ENCODE measurements at regions not wholly inside any gene's neighbourhood (a gene's known extent, or its start where the extent isn't known, plus 50 kb on each side); places are given as distances from the start of the nearest gene placed in this dataset.

- no peak overlapping the region for H3K4me2 ChIP-seq
- no peaks in the 10 kb centered on the region for H3K36me3 ChIP-seq (replicated peaks in 1 of 2; ENCODE audit: control insufficient read depth in 1 of 2, insufficient read depth in 2 of 2, low read length in 1 of 2)
- no peaks in the 10 kb centered on the region for H3K27me3 ChIP-seq (ENCODE audit: insufficient read depth)
- H3K4me3 ChIP-seq (ENCODE audit: low read depth in 2 of 2, low read length in 1 of 2), result no peak overlapping the region
- ChIA-PET POLR2A (no interaction called here), CTCF (no interaction called here)
- no peak overlapping the region for H3K27ac ChIP-seq (ENCODE audit: low read depth in 2 of 2, low read length in 1 of 2)
- no peaks in the 10 kb centered on the region for H3K9me3 ChIP-seq
- no peaks in the 10 kb centered on the region for H3K4me1 ChIP-seq (ENCODE audit: control insufficient read depth in 1 of 2, insufficient read depth in 2 of 2, low read depth in 1 of 2, low read length in 1 of 2)
- TF ChIP-seq NRF1 (IDR thresholded peaks at IDR 0.05; ENCODE audit: low read depth, low read length) (no peak), FOSL2 (IDR thresholded peaks at IDR 0.05; ENCODE audit: borderline replicate concordance, low read depth) (no peak), FOXM1 (IDR thresholded peaks at IDR 0.05; ENCODE audit: low read depth) (no peak), USF1 (IDR thresholded peaks at IDR 0.05; ENCODE audit: borderline replicate concordance, low read depth) (no peak), TCF12 (IDR thresholded peaks at IDR 0.05) (no peak), FOXJ3 (CRISPR knock-in tag; IDR thresholded peaks at IDR 0.05) (no peak), YY1 (IDR thresholded peaks at IDR 0.05; ENCODE audit: low read depth) (no peak), ZBTB33 (IDR thresholded peaks at IDR 0.05; ENCODE audit: borderline replicate concordance, low read depth) (no peak)
- no peaks in the 10 kb centered on the region for H3K79me2 ChIP-seq (ENCODE audit: insufficient read depth)
- H3K9me2 ChIP-seq, result no peaks in the 10 kb centered on the region
- H4K20me1 ChIP-seq (ENCODE audit: insufficient read depth), result no peaks in the 10 kb centered on the region
- WGBS (ENCODE audit: low lambda C conversion rate), result 26% methylated on average over 4 of the region's 4 CpGs
- H3F3A ChIP-seq (replicated peaks; ENCODE audit: insufficient read depth), result no peaks in the 10 kb centered on the region
- H2AFZ ChIP-seq (ENCODE audit: low read depth), result no peak overlapping the region
- no peak overlapping the region for H3K9ac ChIP-seq
- DNase-seq, result no peak
These were observed 1056.6 kb upstream of the NXPH2 start for GRCh38 chr2:139836769-139837168.

GRCh38 chr2:139835101-139835500, 1054.9 kb upstream of the NXPH2 start:
- H3K4me1 ChIP-seq (ENCODE audit: control insufficient read depth in 1 of 2, insufficient read depth in 2 of 2, low read depth in 1 of 2, low read length in 1 of 2), result no peaks in the 10 kb centered on the region
- no peaks in the 10 kb centered on the region for H3K36me3 ChIP-seq (replicated peaks in 1 of 2; ENCODE audit: control insufficient read depth in 1 of 2, insufficient read depth in 2 of 2, low read length in 1 of 2)
- no peaks in the 10 kb centered on the region for H3F3A ChIP-seq (replicated peaks; ENCODE audit: insufficient read depth)
- H3K4me2 ChIP-seq, result no peak overlapping the region
- no peaks in the 10 kb centered on the region for H4K20me1 ChIP-seq (ENCODE audit: insufficient read depth)
- no peak for DNase-seq
- CTCF ChIA-PET, result interaction anchor here (1.8 kb wide), 1 partner anchor 11 kb away, joined by 5 read pairs; no protein-coding TSS in a partner anchor
- H3K9me3 ChIP-seq, result no peaks in the 10 kb centered on the region
- no peak overlapping the region for H3K4me3 ChIP-seq (ENCODE audit: low read depth in 2 of 2, low read length in 1 of 2)
- H3K27me3 ChIP-seq (ENCODE audit: insufficient read depth), result no peaks in the 10 kb centered on the region
- POLR2A ChIA-PET, result no interaction called here
- no peak overlapping the region for H2AFZ ChIP-seq (ENCODE audit: low read depth)
- TF ChIP-seq MXI1 (IDR thresholded peaks at IDR 0.05; ENCODE audit: low read depth, low read length) (no peak), GATA2 (CRISPR knock-in tag; IDR thresholded peaks at IDR 0.05) (no peak), POLR2AphosphoS5 (IDR thresholded peaks at IDR 0.05; ENCODE audit: low read depth, low read length) (no peak), ZBTB33 (IDR thresholded peaks at IDR 0.05; ENCODE audit: borderline replicate concordance, low read depth) (no peak)
- H3K9me2 ChIP-seq, result no peaks in the 10 kb centered on the region
- no peaks in the 10 kb centered on the region for H3K79me2 ChIP-seq (ENCODE audit: insufficient read depth)
- 27% methylated on average over 2 of the region's 2 CpGs for WGBS (ENCODE audit: low lambda C conversion rate)
- H3K27ac ChIP-seq (ENCODE audit: low read depth in 2 of 2, low read length in 1 of 2), result no peak overlapping the region
- no peak overlapping the region for H3K9ac ChIP-seq

Measured in SK-N-SH (cell line).